COLO829 (cell line): ENCODE measurements at regions not wholly inside any gene's neighbourhood (a gene's known extent, or its start where the extent isn't known, plus 50 kb on each side); places are given as distances from the start of the nearest gene placed in this dataset.
"Not testable (repeated sequence)": the region's sequence is repeated elsewhere in the genome, so short reads cannot be mapped to it uniquely, and the experiment has no call there.

Experiments used
- DNase-seq: peaks from one replicate; pipeline ENCODE4 v3.0.0; 2012; ENCODE audit warnings: low spot score

DNA sequence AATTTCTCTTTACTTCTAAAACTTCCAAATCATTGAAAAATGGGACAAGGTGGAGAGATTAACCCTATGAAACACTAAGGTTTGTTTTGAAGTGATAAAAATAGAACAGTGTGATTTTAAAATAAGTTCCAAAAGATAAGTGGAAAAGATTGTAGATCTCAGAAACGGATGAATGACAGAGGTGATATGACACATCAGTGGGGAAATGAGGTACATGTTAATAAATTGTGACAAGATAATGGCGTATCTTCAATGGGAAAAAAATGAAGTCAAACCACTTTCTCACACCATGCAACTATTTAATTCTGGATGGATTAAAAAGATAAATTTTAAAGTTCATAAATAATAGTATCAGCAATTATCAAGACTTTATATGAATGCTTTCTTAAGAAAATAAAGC lies 159.7 kb upstream of the VWC2 start:
- DNase-seq = no peak

DNA sequence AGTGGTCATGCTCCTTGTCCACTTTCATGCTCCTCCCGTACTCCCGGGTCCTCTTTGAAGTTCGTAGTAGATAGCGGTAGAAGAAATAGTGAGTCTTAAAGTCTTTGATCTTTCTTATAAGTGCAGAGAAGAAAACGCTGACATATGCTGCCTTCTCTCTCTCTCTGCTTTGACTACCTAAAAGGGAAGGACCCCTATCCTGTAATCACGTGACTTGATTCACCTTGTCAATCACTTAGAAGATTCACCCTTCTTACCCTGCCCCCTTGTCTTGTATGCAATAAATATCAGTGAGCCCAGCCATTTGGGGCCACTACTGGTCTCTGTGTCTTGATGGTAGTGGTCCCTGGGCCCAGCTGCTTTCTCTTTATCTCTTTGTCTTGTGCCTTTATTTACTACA lies 158.5 kb upstream of the VWC2 start:
- not testable (repeated sequence) for DNase-seq

DNA sequence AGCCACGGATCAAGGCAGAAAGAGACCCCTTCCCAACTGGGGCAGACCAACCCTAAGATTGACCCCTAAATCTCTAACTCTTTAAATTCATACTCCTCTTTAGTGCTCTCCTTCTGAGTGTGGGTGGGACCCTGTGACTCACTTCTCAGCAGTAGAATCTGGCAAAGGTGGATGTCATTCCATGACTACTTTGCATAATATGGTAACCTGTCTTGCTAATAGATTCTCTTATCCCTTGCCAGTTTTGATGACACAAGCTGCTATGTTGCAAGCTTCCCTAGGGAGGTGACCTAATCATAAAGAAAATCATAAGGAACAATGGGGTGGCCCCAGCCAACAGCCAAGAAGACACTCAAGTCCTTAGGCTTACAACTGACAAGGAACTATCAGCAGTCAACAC lies 155.4 kb upstream of the VWC2 start:
- no peak for DNase-seq

DNA sequence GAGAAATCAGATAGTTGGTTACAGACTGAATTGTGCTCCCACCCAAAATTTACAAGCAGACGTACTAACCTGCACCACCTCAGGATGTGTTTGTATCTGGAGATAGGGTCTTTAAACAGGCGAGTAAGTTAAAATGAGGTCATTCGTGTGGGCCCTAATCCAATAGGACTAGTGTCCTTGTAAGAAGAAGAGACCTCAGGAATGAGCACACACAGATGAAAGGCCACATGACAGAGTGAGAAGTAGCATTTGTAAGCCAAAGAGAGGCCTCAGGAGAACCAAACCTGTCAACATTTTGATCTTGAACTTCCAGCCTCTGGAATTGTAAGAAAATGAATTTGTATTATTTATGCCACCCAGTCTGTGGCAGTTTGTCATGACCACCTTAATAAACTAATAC lies 149.5 kb upstream of the VWC2 start:
- DNase-seq = no peak

DNA sequence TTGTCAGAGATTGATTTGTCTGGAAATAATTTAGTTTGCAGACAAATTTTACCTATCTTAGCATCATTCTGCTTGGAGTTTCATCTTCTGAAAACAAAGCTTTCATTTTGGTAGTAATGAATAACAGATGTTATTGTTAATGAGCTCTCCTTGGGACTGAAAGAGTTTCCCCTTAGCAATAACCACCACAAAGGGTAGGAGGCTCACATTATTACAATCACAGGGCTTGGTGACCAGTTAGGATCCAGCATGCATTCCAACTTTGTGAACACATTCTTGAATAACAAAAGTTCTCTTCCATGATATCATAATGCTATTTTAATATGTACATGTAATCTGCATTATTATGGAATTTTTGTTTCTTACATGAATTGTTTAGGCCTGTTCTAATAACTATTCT lies 148.8 kb upstream of the VWC2 start:
- no peak for DNase-seq

DNA sequence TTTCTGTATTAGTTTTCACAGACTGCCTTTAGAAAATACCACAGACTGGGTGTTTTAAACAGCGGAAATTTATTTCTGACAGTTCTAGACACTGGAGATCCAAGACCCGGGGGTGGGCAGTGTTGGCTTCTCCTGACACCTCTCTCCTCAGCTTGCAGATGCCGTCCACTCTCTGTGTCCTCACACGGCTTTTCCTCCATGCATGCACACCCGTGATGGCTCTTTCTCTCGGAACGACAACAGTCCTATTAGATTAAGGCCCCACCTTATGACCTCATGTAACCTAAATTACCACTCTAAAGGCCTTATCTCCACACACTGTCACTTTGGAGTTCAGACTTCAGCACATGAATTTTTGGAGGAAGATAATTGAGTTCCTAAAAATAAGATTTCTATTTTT lies 142.9 kb upstream of the VWC2 start:
- DNase-seq = no peak

DNA sequence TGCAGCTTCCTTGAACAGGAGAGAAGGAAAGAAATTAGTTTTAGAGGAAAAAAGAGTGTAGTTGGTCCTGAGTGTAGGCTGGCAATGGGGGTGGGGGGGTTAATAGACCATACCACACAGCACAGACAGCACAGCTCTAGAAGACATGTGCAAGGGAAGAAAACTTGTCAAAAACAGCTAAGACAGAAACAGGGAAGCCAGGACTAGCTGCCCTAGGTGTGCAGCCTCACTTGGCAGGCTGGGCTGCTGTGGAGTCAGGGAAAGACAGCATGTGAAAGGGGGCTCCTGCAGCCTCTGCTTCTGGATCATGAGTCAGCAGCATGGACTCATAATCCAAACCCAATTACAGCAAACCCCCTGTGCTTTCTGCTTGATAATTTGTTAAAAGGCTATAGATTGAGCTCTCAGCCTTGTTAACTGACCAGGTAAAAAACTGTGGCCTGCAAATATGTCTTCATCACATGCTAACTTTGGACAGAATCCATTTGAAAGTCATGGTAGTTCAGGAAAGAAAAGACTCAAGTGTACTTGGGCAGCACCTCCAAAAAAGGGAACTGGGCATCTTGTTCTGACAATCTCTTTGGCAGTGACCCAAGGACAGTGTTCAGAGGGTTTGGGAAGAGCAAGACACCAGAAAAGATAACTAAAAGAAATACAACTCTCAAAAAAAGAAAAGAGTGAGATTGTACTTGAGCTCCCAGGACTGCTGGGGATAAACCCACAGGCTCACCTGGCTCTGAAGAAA lies 142.2 kb upstream of the VWC2 start:
- DNase-seq = no peak

DNA sequence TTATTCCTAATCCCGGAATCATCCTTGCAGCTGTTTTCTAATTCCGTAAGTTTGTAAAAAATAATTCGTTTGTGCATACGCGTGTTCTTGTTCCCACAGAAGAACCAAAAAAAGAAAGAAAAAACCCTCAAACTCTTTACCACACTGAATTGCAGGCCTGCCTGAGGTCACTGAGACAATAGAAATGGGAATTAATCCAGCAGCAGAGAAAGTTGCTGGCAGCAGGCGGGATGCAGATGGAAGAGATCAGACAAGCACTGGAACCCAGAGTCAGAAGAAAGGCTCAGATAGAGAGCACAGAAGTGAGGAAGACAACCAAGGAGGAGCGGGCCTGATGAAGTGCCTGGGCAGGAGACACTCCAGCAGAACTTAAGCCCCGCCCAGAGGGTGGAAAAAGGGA lies 141.5 kb upstream of the VWC2 start:
- no peak for DNase-seq

DNA sequence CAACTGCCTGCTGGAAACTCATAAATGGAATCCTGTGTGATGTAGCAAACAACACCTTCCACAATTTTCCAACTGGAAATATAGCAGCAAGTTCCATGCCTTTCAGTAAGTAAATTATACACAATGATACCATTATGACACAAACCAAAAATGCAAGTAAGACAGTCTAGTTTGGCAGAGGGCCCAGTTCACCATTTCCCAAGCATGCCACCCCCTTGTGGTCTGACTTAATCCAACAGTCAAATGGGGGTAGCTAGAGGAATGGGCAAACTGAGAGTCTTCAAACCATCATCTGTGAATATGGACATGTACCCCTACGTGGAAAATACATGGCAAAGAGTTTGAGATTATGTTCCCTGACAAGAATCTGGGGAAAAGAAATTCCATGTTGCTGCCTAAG lies 137.6 kb upstream of the VWC2 start:
- DNase-seq = no peak

DNA sequence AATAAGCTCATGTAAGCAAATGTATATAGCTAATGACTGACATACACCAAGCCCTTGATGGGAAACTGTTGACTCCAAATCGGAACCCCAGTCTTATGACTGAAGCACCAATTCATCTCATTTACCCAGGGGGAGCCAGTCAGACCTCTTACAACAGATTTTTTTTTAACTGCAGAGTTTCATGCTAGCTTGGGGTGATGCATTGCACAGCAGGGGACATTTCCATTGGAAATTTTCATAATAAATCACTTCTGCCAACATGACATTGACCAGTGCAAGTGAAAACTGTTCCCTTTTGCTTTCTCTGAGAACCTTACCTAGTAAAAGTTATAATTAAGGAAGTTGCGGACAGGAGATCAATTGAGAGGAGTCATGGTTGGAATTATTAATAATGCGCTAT lies 137.0 kb upstream of the VWC2 start:
- DNase-seq = no peak

DNA sequence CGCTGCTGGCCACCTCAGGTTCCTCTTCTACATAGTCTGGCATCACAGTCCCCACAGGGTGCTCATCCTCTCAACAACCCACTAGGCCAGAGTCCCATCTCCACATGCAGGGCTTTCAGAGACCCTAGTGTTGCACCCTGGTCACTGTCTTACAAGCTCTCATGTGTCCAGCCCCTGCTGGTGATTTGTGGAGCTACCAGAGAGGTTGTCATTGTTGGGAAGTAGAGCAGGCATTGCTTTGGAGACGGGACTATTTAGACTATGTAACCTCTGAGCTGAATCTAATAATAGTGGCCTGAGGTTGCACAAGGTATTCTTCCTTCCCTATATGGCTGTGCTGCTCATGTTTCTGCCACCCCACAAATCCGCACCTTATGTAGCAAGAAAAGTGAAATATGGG lies 135.3 kb upstream of the VWC2 start:
- DNase-seq = no peak

DNA sequence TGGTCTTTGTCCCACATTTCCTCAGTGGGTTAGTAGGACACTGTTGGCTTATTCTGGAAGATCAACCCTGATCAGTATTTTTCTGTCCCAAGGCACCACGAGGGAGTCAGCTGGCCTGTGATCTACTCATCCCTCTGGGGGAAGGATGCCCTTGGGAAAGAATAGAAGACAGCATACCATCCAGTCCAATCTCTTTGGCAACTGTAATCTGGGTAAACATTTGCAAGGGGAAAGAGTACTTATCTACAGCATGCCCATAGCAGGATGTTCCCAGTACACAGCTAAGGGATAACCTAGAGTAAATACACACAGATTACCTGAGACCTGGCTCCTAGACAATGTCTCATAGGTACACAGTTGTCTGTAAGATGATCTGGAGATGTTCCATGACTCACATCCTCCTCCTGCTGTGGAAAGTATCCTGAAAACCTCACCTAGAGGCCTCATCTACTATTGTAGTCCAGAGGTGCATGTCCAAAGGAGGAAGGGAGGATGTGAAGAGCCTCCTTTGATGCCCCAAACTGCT lies 134.3 kb upstream of the VWC2 start:
- no peak for DNase-seq

DNA sequence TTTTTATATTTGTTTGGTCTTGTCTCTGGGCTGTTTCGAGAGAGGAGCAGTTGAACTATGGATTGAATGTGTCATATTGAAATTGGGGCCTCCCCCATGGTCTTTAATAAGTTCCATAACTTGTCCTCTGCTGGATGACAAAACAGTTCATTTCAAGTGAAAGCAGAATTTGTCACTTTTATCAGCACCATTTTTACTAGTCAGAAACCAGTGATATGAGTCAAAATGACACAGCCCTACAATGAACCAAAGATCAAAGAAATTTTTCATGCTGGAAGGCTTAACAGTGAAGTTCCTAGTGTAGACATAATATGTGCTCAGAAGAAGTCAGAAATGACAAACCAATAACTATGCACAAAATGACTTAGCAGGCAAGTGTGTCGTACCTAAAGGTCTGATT lies 133.6 kb upstream of the VWC2 start:
- no peak for DNase-seq

DNA sequence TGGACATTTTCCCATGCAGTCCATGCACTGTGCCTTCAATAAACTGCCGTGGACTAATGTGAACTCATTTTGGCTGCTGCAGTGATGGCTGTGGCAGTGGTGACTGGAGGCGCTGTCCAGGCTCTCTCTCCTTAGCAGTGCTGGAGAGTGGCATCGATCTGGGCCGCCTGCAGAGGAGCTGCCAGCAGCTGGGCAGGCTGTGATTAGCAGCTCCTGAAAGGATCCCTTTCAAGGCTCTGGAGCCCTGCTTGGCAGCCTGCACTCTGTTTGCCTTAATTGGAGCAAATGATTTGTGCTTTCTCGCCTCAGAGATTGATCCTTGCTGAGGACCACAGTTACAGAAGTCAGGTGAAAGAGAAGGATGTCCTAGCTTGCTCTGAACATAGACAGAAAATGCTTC lies 130.1 kb upstream of the VWC2 start:
- no peak for DNase-seq

DNA sequence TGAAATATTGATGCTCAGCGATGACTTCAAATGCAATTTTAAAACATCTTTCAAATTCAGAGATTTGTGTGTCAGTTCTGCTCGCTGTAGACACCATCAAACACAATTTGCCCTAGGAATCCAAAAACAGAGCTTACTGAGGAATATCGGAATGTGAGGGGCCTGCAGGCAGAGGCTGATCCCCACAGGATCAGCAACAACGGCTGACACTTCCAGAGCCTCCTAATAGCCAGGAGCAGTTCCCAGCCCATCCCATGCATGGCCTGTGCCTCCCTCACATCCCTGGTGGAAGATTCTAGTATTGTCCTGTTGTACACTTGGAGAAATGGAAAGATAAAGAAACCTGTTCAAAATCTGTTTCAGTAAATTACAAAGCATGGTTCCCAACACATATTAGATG lies 129.7 kb upstream of the VWC2 start:
- DNase-seq = no peak

DNA sequence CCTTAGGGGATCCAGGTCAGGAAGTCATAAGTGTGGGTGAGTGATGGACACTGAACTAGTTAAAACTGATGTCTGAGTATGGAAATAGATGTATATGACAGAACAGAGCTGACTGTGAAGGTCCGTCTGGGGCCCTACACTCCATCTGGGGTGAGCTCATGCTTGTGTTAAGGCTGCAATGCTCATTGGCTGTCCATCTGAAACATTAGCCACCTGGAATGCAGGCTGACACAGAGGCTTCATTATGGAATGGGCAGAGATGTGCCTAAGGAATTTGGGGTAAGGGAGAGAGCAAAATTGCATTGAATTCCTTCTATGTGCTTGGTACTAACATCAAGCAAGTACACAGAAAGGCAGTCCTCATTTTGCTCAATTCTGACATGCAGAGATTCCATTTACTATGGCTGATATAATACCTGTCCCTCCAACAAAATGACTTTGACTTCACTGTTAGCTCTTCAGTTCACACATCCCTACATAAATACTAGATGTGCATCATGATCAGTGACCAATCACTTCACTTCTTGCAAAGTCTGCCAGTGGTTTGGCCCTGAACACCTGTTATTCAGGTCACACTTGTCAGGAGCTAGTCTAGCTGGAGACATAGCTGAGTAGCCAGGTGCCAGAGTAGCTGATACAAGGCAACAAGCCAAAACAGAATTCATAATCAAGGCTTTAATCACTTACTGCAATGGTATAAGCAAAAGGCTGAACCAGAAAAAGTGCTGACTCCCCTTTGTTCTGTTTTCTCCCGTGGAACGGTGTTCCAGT lies 128.9 kb upstream of the VWC2 start:
- DNase-seq = no peak

DNA sequence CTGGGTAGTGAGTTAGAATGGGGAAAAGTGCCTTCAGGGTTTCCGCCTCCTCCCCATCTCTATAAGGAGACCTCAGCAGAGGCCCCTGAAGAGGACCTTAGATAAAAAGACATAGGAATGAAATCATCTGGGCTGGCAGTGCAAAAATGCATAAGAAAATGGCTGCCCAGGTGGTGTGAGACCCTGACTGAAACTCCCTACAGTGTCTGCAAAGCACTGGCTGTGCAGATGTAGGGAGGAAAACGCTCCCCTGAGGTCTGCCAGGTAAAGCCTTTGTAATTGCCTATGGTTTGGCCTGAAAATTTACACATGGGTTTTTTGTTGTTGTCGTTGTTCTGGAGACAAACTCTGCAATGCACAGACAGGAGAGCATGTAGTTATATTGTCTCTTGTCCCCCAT lies 128.1 kb upstream of the VWC2 start:
- no peak for DNase-seq

DNA sequence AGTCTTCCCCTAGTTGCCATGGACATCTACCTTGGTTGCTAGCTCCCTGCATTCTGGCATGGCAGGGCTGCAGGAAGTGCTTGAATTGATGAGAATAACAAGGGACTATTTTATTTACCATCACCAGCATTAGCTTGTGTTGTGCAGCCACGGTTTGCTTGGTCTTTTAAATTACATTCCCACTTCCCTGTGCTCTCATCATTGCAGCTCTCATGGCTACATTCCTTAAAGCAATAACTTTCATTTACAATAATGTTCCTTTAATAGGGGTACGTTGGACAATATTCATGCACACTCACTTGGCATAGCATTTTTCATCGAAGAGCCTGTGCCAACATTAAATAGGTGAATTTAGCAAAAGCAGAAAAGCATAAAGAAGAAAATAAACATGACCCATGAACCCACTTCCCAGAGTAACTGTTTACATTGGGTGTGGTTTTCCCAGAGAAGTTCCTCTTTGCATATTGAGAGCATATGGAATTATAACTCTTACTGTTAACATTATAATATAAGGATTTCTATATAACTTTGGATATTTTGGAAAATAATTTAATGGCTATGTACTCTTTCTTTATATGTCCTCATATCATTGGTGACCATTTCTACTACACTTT lies 113.2 kb upstream of the VWC2 start:
- no peak for DNase-seq

DNA sequence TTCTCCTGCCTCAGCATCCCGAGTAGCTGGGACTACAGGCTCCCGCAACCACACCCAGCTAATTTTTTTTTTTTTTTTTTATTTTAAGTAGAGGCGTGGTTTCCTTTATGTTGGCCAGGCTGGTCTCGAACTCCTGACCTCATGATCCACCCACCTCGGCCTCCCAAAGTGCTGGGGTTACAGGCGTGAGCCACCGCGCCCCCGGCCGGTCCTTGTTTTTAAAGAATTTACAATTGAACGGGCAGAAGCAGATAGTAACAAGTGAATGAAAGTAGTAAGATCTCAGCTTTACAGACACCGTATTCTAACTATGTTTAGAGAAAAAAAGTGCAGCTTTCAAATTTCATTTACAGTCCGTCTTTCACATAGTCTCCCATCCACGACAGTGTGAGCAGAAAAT lies 112.5 kb upstream of the VWC2 start:
- DNase-seq = no peak

DNA sequence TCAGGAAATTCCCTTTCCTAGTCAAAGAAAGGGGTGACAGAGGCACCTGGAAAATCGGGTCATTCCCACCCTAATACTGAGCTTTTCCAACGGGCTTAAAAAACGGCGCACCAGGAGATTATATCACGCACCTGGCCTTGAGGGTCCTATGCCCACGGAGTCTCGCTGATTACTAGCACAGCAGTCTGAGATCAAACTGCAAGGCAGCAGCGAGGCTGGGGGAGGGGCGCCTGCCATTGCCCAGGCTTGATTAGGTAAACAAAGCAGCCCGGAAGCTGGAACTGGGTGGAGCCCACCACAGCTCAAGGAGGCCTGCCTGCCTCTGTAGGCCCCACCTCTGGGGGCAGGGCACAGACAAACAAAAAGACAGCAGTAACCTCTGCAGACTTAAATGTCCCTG lies 107.5 kb upstream of the VWC2 start:
- DNase-seq = not testable (repeated sequence)

DNA sequence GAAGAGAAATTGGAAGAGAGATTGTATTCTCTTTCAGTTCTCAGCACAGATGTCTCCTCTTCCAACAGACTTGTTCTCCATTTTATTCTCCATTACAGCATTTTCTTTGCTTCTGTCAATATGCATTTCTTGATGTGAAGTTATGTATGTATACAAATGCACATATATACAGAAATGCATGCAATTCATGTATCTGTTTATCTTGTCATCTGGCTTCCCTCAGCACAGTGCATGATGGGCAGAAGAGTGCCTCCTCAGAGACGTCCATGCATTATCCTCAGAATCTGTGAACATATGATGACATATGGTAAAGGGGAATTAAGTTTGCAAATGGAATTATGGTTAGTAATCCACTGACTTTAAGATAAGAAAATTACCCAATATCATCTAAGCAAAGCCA lies 106.7 kb upstream of the VWC2 start:
- DNase-seq = no peak

DNA sequence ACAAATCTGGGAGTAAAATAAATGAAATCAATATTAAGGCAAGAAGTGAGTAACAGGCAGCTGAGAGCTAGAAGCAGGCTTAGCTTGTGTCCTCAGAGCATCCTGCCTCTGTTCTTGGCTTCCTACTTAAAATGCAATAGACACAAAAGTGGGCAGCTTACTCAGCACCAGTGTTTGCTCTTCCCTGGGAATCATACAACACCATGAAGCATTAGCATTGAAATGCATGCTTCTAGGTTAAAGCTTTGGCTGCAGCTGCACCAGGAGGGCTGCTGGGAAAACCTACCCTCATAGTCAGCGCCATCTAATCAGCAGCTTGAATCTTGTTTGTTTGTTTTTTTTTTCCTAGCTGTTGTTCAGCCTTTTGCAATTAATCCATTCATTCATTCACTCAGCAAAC lies 104.2 kb upstream of the VWC2 start:
- DNase-seq = no peak

DNA sequence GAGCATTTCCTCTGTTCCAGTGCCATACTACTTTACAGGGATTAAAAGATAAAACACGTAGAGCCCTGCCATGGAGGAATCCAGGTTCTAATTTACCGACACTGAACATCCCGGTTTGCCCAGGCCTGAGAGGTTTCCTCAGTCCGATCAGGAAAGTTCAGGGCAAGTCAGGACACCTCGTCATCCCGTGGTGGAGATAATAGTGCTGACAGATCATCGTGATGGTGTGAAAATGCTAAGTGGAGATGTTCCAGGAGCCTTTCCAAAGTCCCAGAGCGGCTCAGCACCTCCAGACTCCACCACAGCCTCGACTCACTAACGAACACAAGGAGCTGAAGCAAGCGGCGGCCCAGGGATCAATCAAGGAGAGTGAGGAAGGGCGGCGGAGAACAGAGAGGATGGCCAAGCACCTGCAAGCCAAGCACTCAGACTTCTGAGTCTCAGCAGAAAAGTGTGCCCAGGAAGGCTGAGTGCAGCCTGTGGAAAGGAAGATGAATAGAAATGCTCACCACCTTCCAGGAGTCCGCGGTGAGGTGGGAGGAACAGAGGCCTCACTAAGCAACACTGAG lies 103.7 kb upstream of the VWC2 start:
- DNase-seq = no peak
